HepG2 (cell line): ENCODE measurements at regions not wholly inside any gene's neighbourhood (a gene's known extent, or its start where the extent isn't known, plus 50 kb on each side); places are given as distances from the start of the nearest gene placed in this dataset.

Experiments used
- ATAC-seq: fragments of 200-7000 bp; cut with Tn5 transposase; 3 replicates; pipeline ENCODE4 v1.9.1; 2020; ENCODE audit warnings: mild to moderate bottlenecking, moderate library complexity
- BruUV-seq: library from RNA; stranded (reverse); fragments of 400-500 nt; replicated peaks from 2 replicates; lab custom pipeline; 2021; lab: Mats Ljungman, UMichigan
- CTCF ChIA-PET: fragments of 300-600 bp; formaldehyde crosslinking; extraction: SDS; loops from one replicate; lab custom pipeline; 2021; ENCODE audit warnings: low total read pairs, inconsistent platforms, low intra/inter-chr PET ratio; lab: Yijun Ruan, JAX
- POLR2A ChIA-PET: fragments of 350-600 bp; sonication (Branson Sonifier 250); formaldehyde crosslinking; loops from one replicate; lab custom pipeline; 2020; ENCODE audit warnings: antibody characterized with exemption, inconsistent platforms; lab: Yijun Ruan, JAX
- DNase-seq: peaks from one replicate; pipeline ENCODE4 v3.0.0-alpha.2; 2015; ENCODE audit warnings: low spot score
- FAIRE-seq: peaks from 3 replicates; lab custom pipeline; 2011; peaks lifted over from hg19 to GRCh38; lab: Jason Lieb, UNC
- H2AFZ ChIP-seq: one replicate; pipeline ENCODE4 v1.6.1; 2011; ENCODE audit warnings: low read length, inconsistent platforms
- H3K27ac ChIP-seq: fragments of 300-600 bp; 3 replicates; pipeline ENCODE4 v1.8.0; 2011; ENCODE audit warnings: mixed run types, mild to moderate bottlenecking, mixed read lengths, low read length, inconsistent platforms; ENCODE audit not compliant: insufficient read depth; ENCODE audit errors: extremely low read length
- H3K27me3 ChIP-seq, 2 experiments: fragments of 200-600 bp in 1 of 2; 2 replicates in 1 of 2; 3 replicates in 1 of 2; pipeline versions ENCODE4 v1.6.0 to v1.8.0; 2011; ENCODE audit warnings: low read length in 2 of 2, mild to moderate bottlenecking in 2 of 2, moderate library complexity in 2 of 2, inconsistent platforms in 1 of 2; ENCODE audit not compliant: insufficient read depth in 2 of 2, control insufficient read depth in 1 of 2
- H3K36me3 ChIP-seq, 2 experiments: fragments of 200-600 bp in 1 of 2; replicated peaks in 1 of 2; 2 replicates in 1 of 2; 3 replicates in 1 of 2; pipeline versions ENCODE4 v1.5.1 to v1.8.0; 2011; ENCODE audit warnings: low read length in 2 of 2, inconsistent platforms in 1 of 2; ENCODE audit not compliant: insufficient read depth in 2 of 2, control insufficient read depth in 1 of 2
- H3K4me1 ChIP-seq: 2 replicates; pipeline ENCODE4 v1.5.1; 2012; ENCODE audit warnings: low read length, inconsistent platforms; ENCODE audit not compliant: insufficient read depth
- H3K4me2 ChIP-seq: 2 replicates; pipeline ENCODE4 v1.6.0; 2011; ENCODE audit warnings: low read depth, low read length, inconsistent platforms
- H3K4me3 ChIP-seq, 3 experiments: fragments of 200-600 bp in 1 of 3; sonication (generic), shearing (Covaris generic) in 1 of 3; replicated peaks in 1 of 3; 2 replicates each; pipeline ENCODE4 v1.5.1; 2011 to 2016; ENCODE audit warnings: low read length in 3 of 3, inconsistent platforms in 2 of 3, low read depth in 2 of 3, mild to moderate bottlenecking in 2 of 3, control low read depth in 1 of 3, mixed read lengths in 1 of 3; ENCODE audit not compliant: insufficient read depth in 1 of 3
- H3K79me2 ChIP-seq: one replicate; pipeline ENCODE4 v1.6.1; 2011; ENCODE audit warnings: low read length, inconsistent platforms; ENCODE audit not compliant: insufficient read depth
- H3K9ac ChIP-seq: 2 replicates; pipeline ENCODE4 v1.6.0; 2011; ENCODE audit warnings: mild to moderate bottlenecking, low read depth, low read length, inconsistent platforms; ENCODE audit not compliant: insufficient read depth
- H3K9me3 ChIP-seq: 2 replicates; pipeline ENCODE4 v1.5.1; 2012; ENCODE audit warnings: mild to moderate bottlenecking, low read length
- H4K20me1 ChIP-seq: 2 replicates; pipeline ENCODE4 v1.6.0; 2011; ENCODE audit warnings: inconsistent platforms, mild to moderate bottlenecking, low read length, moderate library complexity; ENCODE audit not compliant: insufficient read depth
- REPIN1 ChIP-seq: sonication (generic); formaldehyde crosslinking; IDR thresholded peaks from 2 replicates; pipeline ENCODE4 v1.8.0; 2022; ENCODE audit warnings: missing genetic modification reagents, low read depth, mild to moderate bottlenecking, borderline replicate concordance
- XBP1 ChIP-seq: sonication (generic); formaldehyde crosslinking; IDR thresholded peaks from 2 replicates; pipeline ENCODE4 v1.5.0; 2020; ENCODE audit warnings: missing genetic modification reagents
- ZNF557 ChIP-seq: sonication (generic); formaldehyde crosslinking; IDR thresholded peaks from 2 replicates; pipeline ENCODE4 v1.4.0; 2020; ENCODE audit warnings: missing genetic modification reagents
- ZNF768 ChIP-seq: sonication (generic); formaldehyde crosslinking; IDR thresholded peaks from 2 replicates; pipeline ENCODE4 v1.4.0; 2020; ENCODE audit warnings: missing genetic modification reagents
- WGBS: methylation state at CpG from one replicate; pipeline ENCODE4 v1.1.6; 2017; ENCODE audit warnings: low lambda C conversion rate; 5-methylcytosine and 5-hydroxymethylcytosine counted together
- in situ Hi-C: cut with HindIII; loops from 2 replicates; pipeline ENCODE4 v1.10.0; 2017; ENCODE audit warnings: low pct_unique_long_range_greater_than_20kb; ENCODE audit not compliant: extremely low pct_ligation_motif_present
- intact Hi-C: fragments of 100-400 bp; cut with micrococcal nuclease; formaldehyde crosslinking; loops from one replicate; pipeline ENCODE4 v1.10.0; 2022; ENCODE audit not compliant: unreplicated experiment
- TF ChIP-seq, protein P1 (sequence below): sonication (generic); IDR thresholded peaks from 2 replicates; pipeline ENCODE4 v1.6.1; 2016; ENCODE audit warnings: low read depth, borderline replicate concordance
- TF ChIP-seq, protein P2 (sequence below): sonication (generic); formaldehyde crosslinking; IDR thresholded peaks from 2 replicates; pipeline ENCODE4 v1.5.1; 2020; ENCODE audit warnings: missing genetic modification reagents, mild to moderate bottlenecking, borderline replicate concordance
- TF ChIP-seq, protein P3 (sequence below): sonication (generic); formaldehyde crosslinking; IDR thresholded peaks from 2 replicates; pipeline ENCODE4 v1.4.0; 2020; ENCODE audit warnings: missing genetic modification reagents, borderline replicate concordance
- TF ChIP-seq, protein P4 (sequence below): IDR thresholded peaks from 2 replicates; pipeline ENCODE4 v1.6.1; 2016; ENCODE audit warnings: low read depth, control low read depth

DNA sequence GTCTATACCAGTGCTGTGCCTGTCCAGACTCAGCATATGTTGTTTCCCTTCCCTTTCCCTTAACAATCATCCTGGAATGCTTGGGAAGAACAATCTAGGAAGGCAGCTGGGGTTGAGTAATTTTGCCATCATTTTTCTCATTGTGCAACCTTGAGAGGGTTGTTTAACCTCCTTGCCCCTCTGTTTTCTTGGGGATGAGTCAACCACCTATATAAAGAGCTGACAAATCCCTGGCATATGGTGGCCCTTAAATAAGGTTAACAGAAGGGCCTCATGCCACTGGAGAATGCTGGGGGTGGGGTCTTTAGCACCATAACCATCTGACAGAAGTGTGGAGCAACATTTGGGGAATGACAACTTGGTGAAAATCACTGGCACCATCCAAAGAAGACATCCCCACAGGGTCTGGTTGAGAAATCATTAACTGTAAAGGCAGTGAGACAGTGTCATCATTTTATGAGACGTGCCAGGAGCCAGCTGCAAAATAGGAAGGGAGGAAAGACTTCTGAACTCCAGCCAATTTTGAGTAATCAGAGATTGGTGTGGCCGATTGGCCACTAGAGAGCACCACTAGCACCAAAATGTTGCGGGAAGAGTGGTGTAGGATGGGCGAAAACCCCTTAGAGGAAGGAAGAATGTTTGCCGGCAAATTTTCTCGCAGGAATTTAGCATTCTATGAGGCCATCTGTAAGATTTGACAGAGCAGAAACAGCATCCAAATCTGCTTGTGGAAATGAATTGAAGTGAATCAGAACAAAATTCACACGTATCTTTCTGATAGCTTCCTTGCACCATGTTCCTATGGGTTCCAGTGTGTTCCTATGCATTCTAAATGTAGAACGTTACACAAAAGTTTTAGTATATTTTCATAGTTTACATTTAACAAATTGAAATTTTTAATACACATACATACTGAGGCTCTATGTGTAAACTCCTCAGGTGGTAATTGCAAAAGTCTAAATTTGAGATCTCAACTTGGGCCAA is 113.8 kb downstream of the MSX2 start (continued):
- TF ChIP-seq, protein P1, sequence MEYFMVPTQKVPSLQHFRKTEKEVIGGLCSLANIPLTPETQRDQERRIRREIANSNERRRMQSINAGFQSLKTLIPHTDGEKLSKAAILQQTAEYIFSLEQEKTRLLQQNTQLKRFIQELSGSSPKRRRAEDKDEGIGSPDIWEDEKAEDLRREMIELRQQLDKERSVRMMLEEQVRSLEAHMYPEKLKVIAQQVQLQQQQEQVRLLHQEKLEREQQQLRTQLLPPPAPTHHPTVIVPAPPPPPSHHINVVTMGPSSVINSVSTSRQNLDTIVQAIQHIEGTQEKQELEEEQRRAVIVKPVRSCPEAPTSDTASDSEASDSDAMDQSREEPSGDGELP: no peak
- no peak for TF ChIP-seq XBP1 (CRISPR knock-in tag)

DNA sequence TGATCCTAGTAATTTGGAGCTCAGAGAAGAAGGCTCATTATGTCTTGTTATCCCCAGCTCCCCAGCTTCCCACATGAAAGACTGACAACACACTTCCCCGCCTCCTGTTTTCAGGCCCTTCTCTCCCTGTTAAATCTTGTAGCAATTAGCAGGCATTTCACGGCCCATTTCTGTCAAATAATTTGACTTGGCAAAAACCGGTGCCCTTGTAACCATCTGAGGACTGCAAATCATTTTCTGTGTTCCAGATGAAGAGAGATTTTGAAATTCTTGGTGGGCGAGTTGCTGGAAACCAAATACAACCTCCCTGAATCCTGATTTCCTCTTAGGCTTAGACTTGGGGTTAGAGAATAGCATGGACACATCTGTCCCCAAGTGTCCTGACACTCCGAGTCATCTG is 109.7 kb downstream of the MSX2 start:
- ChIA-PET CTCF (no interaction called here), POLR2A (no interaction called here)
- FAIRE-seq (no peak), DNase-seq (no peak), ATAC-seq (no peak)
- no peak overlapping the region for H3K4me2 ChIP-seq
- no TSS peak for BruUV-seq
- no peak overlapping the region for H3K4me3 ChIP-seq
- TF ChIP-seq ZNF557 (CRISPR knock-in tag): no peak
- no peaks in the 10 kb centered on the region for H3K4me1 ChIP-seq
- in situ Hi-C loops: no loop called here
- no peak overlapping the region for H3K9ac ChIP-seq
- intact Hi-C loops: no loop called here
- no peaks in the 10 kb centered on the region for H4K20me1 ChIP-seq
- no peaks in the 10 kb centered on the region for H3K36me3 ChIP-seq
- no peaks in the 10 kb centered on the region for H3K27me3 ChIP-seq
- H3K79me2 ChIP-seq: no peaks in the 10 kb centered on the region
- H3K9me3 ChIP-seq: no peaks in the 10 kb centered on the region
- H3K27ac ChIP-seq: no peak overlapping the region
- H2AFZ ChIP-seq: no peak overlapping the region
- WGBS: 3% methylated on average over 5 of the region's 5 CpGs

DNA sequence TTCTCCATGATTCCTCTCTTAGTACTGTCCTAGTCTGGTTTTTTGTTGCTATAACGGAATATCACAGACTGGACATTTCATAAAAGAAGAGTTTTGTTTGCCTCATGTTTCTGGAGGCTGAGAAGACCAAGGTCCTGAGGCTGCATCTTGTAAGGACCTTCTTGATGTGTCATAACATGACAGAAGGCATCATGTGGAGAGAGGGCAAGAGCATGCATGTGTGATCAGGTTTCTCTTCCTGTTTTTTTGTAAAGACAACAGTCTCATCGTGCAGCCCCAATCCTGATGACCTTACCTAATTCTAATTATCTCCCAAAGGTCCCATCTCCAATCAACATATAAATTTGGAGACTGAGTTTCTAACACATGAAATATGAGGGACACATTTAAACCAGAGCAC is 108.4 kb downstream of the MSX2 start:
- FAIRE-seq (no peak), DNase-seq (no peak), ATAC-seq (no peak)
- H3K27ac ChIP-seq: no peak overlapping the region
- BruUV-seq: no TSS peak
- WGBS: 0% methylated on average over 2 of the region's 2 CpGs
- no peak overlapping the region for H2AFZ ChIP-seq
- H3K9me3 ChIP-seq: no peaks in the 10 kb centered on the region
- no peaks in the 10 kb centered on the region for H4K20me1 ChIP-seq
- in situ Hi-C loops (no loop called here), intact Hi-C loops (no loop called here)
- CTCF ChIA-PET: no interaction called here
- H3K4me2 ChIP-seq: no peak overlapping the region
- H3K9ac ChIP-seq: no peak overlapping the region
- no peaks in the 10 kb centered on the region for H3K36me3 ChIP-seq
- no peaks in the 10 kb centered on the region for H3K79me2 ChIP-seq
- POLR2A ChIA-PET: no interaction called here
- H3K27me3 ChIP-seq: no peaks in the 10 kb centered on the region
- no peak overlapping the region for H3K4me3 ChIP-seq
- no peaks in the 10 kb centered on the region for H3K4me1 ChIP-seq
- TF ChIP-seq, protein P2, sequence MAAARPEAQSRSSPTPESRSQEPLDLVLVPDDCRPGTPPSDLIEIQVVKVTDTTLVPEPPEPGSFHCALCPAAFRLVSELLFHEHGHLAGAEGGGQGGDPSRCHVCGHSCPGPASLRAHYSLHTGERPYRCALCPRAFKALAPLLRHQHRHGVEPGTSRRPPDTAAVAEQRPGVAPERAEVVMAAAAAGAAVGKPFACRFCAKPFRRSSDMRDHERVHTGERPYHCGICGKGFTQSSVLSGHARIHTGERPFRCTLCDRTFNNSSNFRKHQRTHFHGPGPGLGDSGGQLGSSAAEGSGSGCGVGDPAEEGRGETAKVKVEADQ: no peak
- no peak for TF ChIP-seq REPIN1 (CRISPR knock-in tag)
- TF ChIP-seq, protein P3, sequence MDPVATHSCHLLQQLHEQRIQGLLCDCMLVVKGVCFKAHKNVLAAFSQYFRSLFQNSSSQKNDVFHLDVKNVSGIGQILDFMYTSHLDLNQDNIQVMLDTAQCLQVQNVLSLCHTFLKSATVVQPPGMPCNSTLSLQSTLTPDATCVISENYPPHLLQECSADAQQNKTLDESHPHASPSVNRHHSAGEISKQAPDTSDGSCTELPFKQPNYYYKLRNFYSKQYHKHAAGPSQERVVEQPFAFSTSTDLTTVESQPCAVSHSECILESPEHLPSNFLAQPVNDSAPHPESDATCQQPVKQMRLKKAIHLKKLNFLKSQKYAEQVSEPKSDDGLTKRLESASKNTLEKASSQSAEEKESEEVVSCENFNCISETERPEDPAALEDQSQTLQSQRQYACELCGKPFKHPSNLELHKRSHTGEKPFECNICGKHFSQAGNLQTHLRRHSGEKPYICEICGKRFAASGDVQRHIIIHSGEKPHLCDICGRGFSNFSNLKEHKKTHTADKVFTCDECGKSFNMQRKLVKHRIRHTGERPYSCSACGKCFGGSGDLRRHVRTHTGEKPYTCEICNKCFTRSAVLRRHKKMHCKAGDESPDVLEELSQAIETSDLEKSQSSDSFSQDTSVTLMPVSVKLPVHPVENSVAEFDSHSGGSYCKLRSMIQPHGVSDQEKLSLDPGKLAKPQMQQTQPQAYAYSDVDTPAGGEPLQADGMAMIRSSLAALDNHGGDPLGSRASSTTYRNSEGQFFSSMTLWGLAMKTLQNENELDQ (CRISPR knock-in tag): no peak
- TF ChIP-seq, protein P4, sequence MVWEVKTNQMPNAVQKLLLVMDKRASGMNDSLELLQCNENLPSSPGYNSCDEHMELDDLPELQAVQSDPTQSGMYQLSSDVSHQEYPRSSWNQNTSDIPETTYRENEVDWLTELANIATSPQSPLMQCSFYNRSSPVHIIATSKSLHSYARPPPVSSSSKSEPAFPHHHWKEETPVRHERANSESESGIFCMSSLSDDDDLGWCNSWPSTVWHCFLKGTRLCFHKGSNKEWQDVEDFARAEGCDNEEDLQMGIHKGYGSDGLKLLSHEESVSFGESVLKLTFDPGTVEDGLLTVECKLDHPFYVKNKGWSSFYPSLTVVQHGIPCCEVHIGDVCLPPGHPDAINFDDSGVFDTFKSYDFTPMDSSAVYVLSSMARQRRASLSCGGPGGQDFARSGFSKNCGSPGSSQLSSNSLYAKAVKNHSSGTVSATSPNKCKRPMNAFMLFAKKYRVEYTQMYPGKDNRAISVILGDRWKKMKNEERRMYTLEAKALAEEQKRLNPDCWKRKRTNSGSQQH (CRISPR knock-in tag): no peak
- TF ChIP-seq ZNF768 (CRISPR knock-in tag): no peak
